H1 (cell line): ENCODE measurements at regions not wholly inside any gene's neighbourhood (a gene's known extent, or its start where the extent isn't known, plus 50 kb on each side); places are given as distances from the start of the nearest gene placed in this dataset.

Source experiments
- CTCF ChIA-PET: fragments of 300-600 bp; sonication (Branson Sonifier 250); formaldehyde crosslinking; loops from one replicate; lab custom pipeline; 2021; ENCODE audit not compliant: partially characterized antibody; lab: Charles Lee
- POLR2A ChIA-PET: fragments of 300-600 bp; sonication (Branson Sonifier 250); formaldehyde crosslinking; loops from one replicate; lab custom pipeline; 2021; ENCODE audit warnings: inconsistent platforms; ENCODE audit not compliant: partially characterized antibody; lab: Charles Lee
- DNase-seq, 2 experiments: peaks; one replicate each; pipeline versions ENCODE4 v3.0.0 to v3.0.0-alpha.2; 2010 to 2022; ENCODE audit warnings: low spot score in 2 of 2, low read depth in 1 of 2, mixed read lengths in 1 of 2
- FAIRE-seq: peaks from 2 replicates; lab custom pipeline; 2011; peaks lifted over from hg19 to GRCh38; lab: Jason Lieb, UNC
- H2AFZ ChIP-seq: 2 replicates; pipeline ENCODE4 v1.8.1; 2012; ENCODE audit warnings: low read length, inconsistent platforms
- H2AK5ac ChIP-seq: 2 replicates; pipeline ENCODE4 v1.6.1; 2013; ENCODE audit warnings: low read depth, low read length
- H2BK120ac ChIP-seq: replicated peaks from 2 replicates; pipeline ENCODE3; 2013; ENCODE audit warnings: low read depth, low read length, inconsistent platforms
- H2BK12ac ChIP-seq: 2 replicates; pipeline ENCODE4 v1.6.1; 2013; ENCODE audit warnings: low read depth, low read length
- H2BK15ac ChIP-seq: 2 replicates; pipeline ENCODE4 v1.6.1; 2013; ENCODE audit warnings: low read length
- H2BK20ac ChIP-seq: 2 replicates; pipeline ENCODE4 v1.6.1; 2013; ENCODE audit warnings: low read length
- H2BK5ac ChIP-seq: 2 replicates; pipeline ENCODE4 v1.6.1; 2013; ENCODE audit warnings: low read depth, low read length
- H3K14ac ChIP-seq: 2 replicates; pipeline ENCODE4 v1.6.1; 2013; ENCODE audit warnings: inconsistent platforms; ENCODE audit not compliant: insufficient read length
- H3K18ac ChIP-seq: 2 replicates; pipeline ENCODE4 v1.6.1; 2013; ENCODE audit warnings: low read length; ENCODE audit errors: extremely low read depth
- H3K23ac ChIP-seq: 2 replicates; pipeline ENCODE4 v1.6.1; 2013; ENCODE audit warnings: inconsistent platforms; ENCODE audit not compliant: insufficient read length
- H3K23me2 ChIP-seq: 2 replicates; pipeline ENCODE4 v1.6.1; 2013; ENCODE audit warnings: low read depth, low read length
- H3K27ac ChIP-seq: 2 replicates; pipeline ENCODE4 v1.6.1; 2011; ENCODE audit warnings: low read depth, low read length, inconsistent platforms
- H3K27me3 ChIP-seq, 4 experiments: replicated peaks in 1 of 4; 1 replicate in 1 of 4; 2 replicates in 3 of 4; pipeline versions ENCODE4 v1.6.1 to v1.8.1; 2011 to 2013; ENCODE audit warnings: low read length in 3 of 4, mild to moderate bottlenecking in 3 of 4, inconsistent platforms in 2 of 4, mixed read lengths in 2 of 4, moderate library complexity in 1 of 4; ENCODE audit not compliant: control insufficient read depth in 3 of 4, insufficient read depth in 3 of 4; ENCODE audit errors: extremely low read depth in 1 of 4
- H3K36me3 ChIP-seq, 4 experiments: 2 replicates each; pipeline versions ENCODE4 v1.6.1 to v1.8.1; 2011 to 2013; ENCODE audit warnings: mild to moderate bottlenecking in 4 of 4, low read length in 3 of 4, moderate library complexity in 2 of 4, control low read depth in 1 of 4, inconsistent platforms in 1 of 4; ENCODE audit not compliant: insufficient read depth in 4 of 4, control insufficient read depth in 2 of 4
- H3K4ac ChIP-seq: replicated peaks from 2 replicates; pipeline ENCODE3; 2013; ENCODE audit warnings: low read length, low read depth, mixed read lengths, inconsistent platforms; ENCODE audit not compliant: insufficient read length
- H3K4me1 ChIP-seq, 4 experiments: replicated peaks in 1 of 4; 1 replicate in 1 of 4; 2 replicates in 3 of 4; pipeline versions ENCODE4 v1.6.1 to v1.8.1; 2011 to 2013; ENCODE audit warnings: low read length in 3 of 4, inconsistent platforms in 2 of 4, mixed read lengths in 1 of 4; ENCODE audit not compliant: insufficient read depth in 4 of 4, control insufficient read depth in 3 of 4
- H3K4me2 ChIP-seq, 2 experiments: 2 replicates each; pipeline versions ENCODE4 v1.6.1 to v1.8.1; 2011 to 2013; ENCODE audit warnings: low read depth in 2 of 2, low read length in 2 of 2, control low read depth in 1 of 2, inconsistent platforms in 1 of 2, mild to moderate bottlenecking in 1 of 2; ENCODE audit not compliant: insufficient read depth in 1 of 2
- H3K4me3 ChIP-seq, 4 experiments: fragments of 200-600, 300-600 bp in 1 of 4; sonication (generic), shearing (Covaris generic), sonication (Bioruptor Twin) in 1 of 4; 2 replicates each; pipeline versions ENCODE4 v1.5.1 to v1.8.1; 2011 to 2016; ENCODE audit warnings: low read length in 4 of 4, low read depth in 3 of 4, control low read depth in 2 of 4, inconsistent platforms in 2 of 4, mild to moderate bottlenecking in 2 of 4, mixed read lengths in 1 of 4, moderate library complexity in 1 of 4; ENCODE audit not compliant: insufficient read depth in 2 of 4; ENCODE audit errors: extremely low read depth in 1 of 4
- H3K56ac ChIP-seq: replicated peaks from 2 replicates; pipeline ENCODE3; 2013; ENCODE audit warnings: low read depth, mild to moderate bottlenecking, mixed read lengths, low read length, inconsistent platforms; ENCODE audit not compliant: insufficient read length
- H3K79me1 ChIP-seq: 2 replicates; pipeline ENCODE4 v1.6.1; 2013; ENCODE audit warnings: low read depth, low read length, control low read depth
- H3K79me2 ChIP-seq, 2 experiments: 2 replicates each; pipeline versions ENCODE4 v1.6.1 to v1.8.1; 2012 to 2013; ENCODE audit warnings: low read length in 2 of 2, mild to moderate bottlenecking in 2 of 2, inconsistent platforms in 1 of 2; ENCODE audit not compliant: insufficient read depth in 2 of 2, control insufficient read depth in 1 of 2
- H3K9ac ChIP-seq, 4 experiments: replicated peaks in 1 of 4; 1 replicate in 1 of 4; 2 replicates in 3 of 4; pipeline versions ENCODE4 v1.6.1 to v1.8.1; 2011 to 2013; ENCODE audit warnings: low read depth in 3 of 4, low read length in 3 of 4, control low read depth in 2 of 4, mild to moderate bottlenecking in 2 of 4, moderate library complexity in 2 of 4, inconsistent platforms in 1 of 4; ENCODE audit errors: extremely low read depth in 1 of 4
- H3K9me3 ChIP-seq, 2 experiments: 2 replicates each; pipeline versions ENCODE4 v1.6.1 to v1.8.1; 2012 to 2013; ENCODE audit warnings: mild to moderate bottlenecking in 2 of 2, moderate library complexity in 2 of 2, control low read depth in 1 of 2, inconsistent platforms in 1 of 2, low read depth in 1 of 2, low read length in 1 of 2, mixed read lengths in 1 of 2; ENCODE audit not compliant: insufficient read depth in 2 of 2
- H4K20me1 ChIP-seq, 2 experiments: replicated peaks in 1 of 2; 2 replicates each; pipeline versions ENCODE3 to v1.8.1; 2011 to 2013; ENCODE audit warnings: inconsistent platforms in 2 of 2, low read length in 2 of 2, mild to moderate bottlenecking in 1 of 2; ENCODE audit not compliant: insufficient read depth in 2 of 2, control insufficient read depth in 1 of 2
- H4K5ac ChIP-seq: 2 replicates; pipeline ENCODE4 v1.6.1; 2013; ENCODE audit warnings: low read length, low read depth, mixed read lengths, inconsistent platforms; ENCODE audit not compliant: insufficient read length
- H4K8ac ChIP-seq: 2 replicates; pipeline ENCODE4 v1.8.0; 2013; ENCODE audit warnings: mild to moderate bottlenecking, moderate library complexity, low read length, inconsistent platforms; ENCODE audit not compliant: insufficient read depth; ENCODE audit errors: extremely low read depth
- H4K91ac ChIP-seq: replicated peaks from 2 replicates; pipeline ENCODE3; 2013; ENCODE audit warnings: low read length, mixed read lengths, inconsistent platforms; ENCODE audit not compliant: insufficient read length
- ASH2L ChIP-seq: fragments of 200-600, 300-600 bp; sonication (generic); IDR thresholded peaks from one replicate; pipeline ENCODE4 v1.7.1; 2017; ENCODE audit warnings: low read length
- BRCA1 ChIP-seq: IDR thresholded peaks from 2 replicates; pipeline ENCODE4 v1.6.1; 2012; ENCODE audit warnings: low read depth, low read length, improper control_type of control experiment
- CHD2 ChIP-seq: IDR thresholded peaks from 2 replicates; pipeline ENCODE4 v1.6.1; 2012; ENCODE audit warnings: low read length, improper control_type of control experiment
- CREB1 ChIP-seq: IDR thresholded peaks from 2 replicates; pipeline ENCODE4 v1.6.1; 2012; ENCODE audit warnings: inconsistent platforms
- EP300 ChIP-seq, 2 experiments: IDR thresholded peaks; 1 replicate in 1 of 2; 2 replicates in 1 of 2; pipeline ENCODE4 v1.6.1; 2011 to 2012; ENCODE audit warnings: low read depth in 2 of 2, low read length in 2 of 2, mild to moderate bottlenecking in 2 of 2, borderline replicate concordance in 1 of 2, inconsistent platforms in 1 of 2, moderate library complexity in 1 of 2
- HDAC6 ChIP-seq: IDR thresholded peaks from one replicate; pipeline ENCODE4 v1.7.1; 2012; ENCODE audit warnings: low read depth, mild to moderate bottlenecking, inconsistent platforms, low read length, moderate library complexity
- KDM1A ChIP-seq: fragments of 200-600, 300-600 bp; sonication (generic); IDR thresholded peaks from 2 replicates; pipeline ENCODE4 v1.7.1; 2016; ENCODE audit warnings: mild to moderate bottlenecking, low read length, borderline replicate concordance
- KDM5A ChIP-seq: fragments of 200-600 bp; IDR thresholded peaks from 2 replicates; pipeline ENCODE4 v1.7.1; 2012; ENCODE audit warnings: mild to moderate bottlenecking, low read length, inconsistent platforms, mixed read lengths
- PHF8 ChIP-seq: fragments of 200-600 bp; sonication (generic); conservative IDR thresholded peaks from 2 replicates; pipeline ENCODE4 v1.7.1; 2012; ENCODE audit warnings: low read depth, mild to moderate bottlenecking, inconsistent platforms, low read length, moderate library complexity
- POLR2A ChIP-seq, 2 experiments: IDR thresholded peaks; 1 replicate in 1 of 2; 2 replicates in 1 of 2; pipeline ENCODE4 v1.6.1; 2011; ENCODE audit warnings: low read depth in 2 of 2, low read length in 2 of 2, mild to moderate bottlenecking in 2 of 2; ENCODE audit errors: control extremely low read depth in 1 of 2
- POLR2AphosphoS5 ChIP-seq: IDR thresholded peaks from 2 replicates; pipeline ENCODE4 v1.6.1; 2011; ENCODE audit warnings: low read depth, low read length
- RFX5 ChIP-seq: IDR thresholded peaks from 2 replicates; pipeline ENCODE4 v1.6.1; 2011; ENCODE audit warnings: low read depth, low read length, improper control_type of control experiment, borderline replicate concordance
- RXRA ChIP-seq: IDR thresholded peaks from 2 replicates; pipeline ENCODE4 v1.6.1; 2011; ENCODE audit warnings: low read depth, mild to moderate bottlenecking, low read length, moderate library complexity; ENCODE audit not compliant: insufficient read depth
- SUZ12 ChIP-seq: fragments of 200-600 bp; sonication (generic); IDR thresholded peaks from 2 replicates; pipeline ENCODE4 v1.6.1; 2012; ENCODE audit warnings: mild to moderate bottlenecking, inconsistent platforms, low read length, moderate library complexity, mixed read lengths
- YY1 ChIP-seq: IDR thresholded peaks from 2 replicates; pipeline ENCODE4 v1.6.1; 2011; ENCODE audit warnings: low read depth, mild to moderate bottlenecking, low read length
- WGBS, 2 experiments: shearing (Covaris generic) in 1 of 2; methylation state at CpG; one replicate each; pipeline versions ENCODE4 v1.1.6 to v1.1.7; 2013 to 2015; ENCODE audit warnings: low lambda C conversion rate in 2 of 2, mixed read lengths in 2 of 2, inconsistent platforms in 1 of 2, low coverage in 1 of 2, missing lambda C conversion rate in 1 of 2; ENCODE audit not compliant: insufficient replicate concordance in 2 of 2, insufficient coverage in 1 of 2, insufficient read length in 1 of 2; ENCODE audit errors: extremely low coverage in 1 of 2, missing lambda C conversion rate in 1 of 2; 5-methylcytosine and 5-hydroxymethylcytosine counted together
- TF ChIP-seq, protein P1 (sequence below): IDR thresholded peaks from 2 replicates; pipeline ENCODE4 v1.6.1; 2012; ENCODE audit warnings: inconsistent platforms

DNA sequence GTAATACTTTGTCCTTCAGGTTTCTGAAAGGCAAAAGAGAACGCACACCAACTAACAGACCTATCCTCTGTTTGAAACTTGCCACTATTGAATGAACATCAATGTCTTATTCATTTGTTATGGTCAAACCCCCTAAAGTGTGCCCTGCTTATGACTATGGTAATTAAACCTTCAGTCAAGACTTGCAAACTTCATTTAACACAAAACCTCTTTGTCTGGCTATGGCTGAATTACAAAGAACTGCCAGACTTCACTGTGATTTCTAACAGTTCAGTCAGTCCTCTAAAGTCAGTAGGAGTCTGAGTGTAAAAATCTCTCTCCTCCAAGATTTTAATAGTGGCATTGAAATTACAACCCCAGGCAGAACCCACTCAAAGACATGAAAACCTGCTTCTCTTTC, 702.5 kb upstream of the LRRN3 start:
- 80% methylated on average over 1 of the region's 1 CpG; no CpG with 5 or more reads in 1 of the 2 experiments for WGBS, 2 experiments
- POLR2A ChIA-PET = no interaction called here
- DNase-seq = no peak

More for the DNA sequence above, 702.5 kb upstream of the LRRN3 start:
- Histone ChIP-seq H2BK15ac (no peak overlapping the region), H3K9me3 (no peaks in the 10 kb centered on the region), H2BK120ac (no peak overlapping the region), H3K23me2 (no peaks in the 10 kb centered on the region), H3K56ac (no peak overlapping the region), H2AFZ (no peak overlapping the region), H3K18ac (no peak overlapping the region), H2BK12ac (no peak overlapping the region), H3K14ac (no peak overlapping the region), H3K79me2 (no peaks in the 10 kb centered on the region), H4K91ac (no peak overlapping the region), H3K4ac (no peak overlapping the region), H3K27me3 (no peaks in the 10 kb centered on the region; a peak in 1 of 7 replicates), H3K4me2 (no peak overlapping the region), H4K8ac (no peak overlapping the region), H3K23ac (no peak overlapping the region), H2AK5ac (no peak overlapping the region), H3K27ac (no peak overlapping the region), H2BK5ac (no peak overlapping the region), H2BK20ac (no peak overlapping the region), H3K4me1 (peaks cover 0 to 6% (median 3%) of the 10 kb centered on the region in 4 experiments; a peak in 5 of 7 replicates), H4K20me1 (no peaks in the 10 kb centered on the region), H3K9ac (no peak overlapping the region), H4K5ac (no peak overlapping the region), H3K36me3 (no peaks in the 10 kb centered on the region), H3K79me1 (no peaks in the 10 kb centered on the region), H3K4me3 (no peak overlapping the region)
- TF ChIP-seq KDM5A (no peak), BRCA1 (no peak), CREB1 (no peak), PHF8 (no peak), RXRA (no peak), ASH2L (no peak), POLR2AphosphoS5 (no peak), YY1 (no peak), SUZ12 (no peak), RFX5 (no peak), POLR2A (IDR thresholded peaks at IDR 0.05; ENCODE audit: control extremely low read depth in 1 of 2, low read depth in 2 of 2, low read length in 2 of 2) (no peak), KDM1A (no peak), EP300 (IDR thresholded peaks at IDR 0.05; ENCODE audit: borderline replicate concordance in 1 of 2, low read depth in 2 of 2, low read length in 2 of 2) (no peak), HDAC6 (no peak), CHD2 (no peak)
- TF ChIP-seq, protein P1, sequence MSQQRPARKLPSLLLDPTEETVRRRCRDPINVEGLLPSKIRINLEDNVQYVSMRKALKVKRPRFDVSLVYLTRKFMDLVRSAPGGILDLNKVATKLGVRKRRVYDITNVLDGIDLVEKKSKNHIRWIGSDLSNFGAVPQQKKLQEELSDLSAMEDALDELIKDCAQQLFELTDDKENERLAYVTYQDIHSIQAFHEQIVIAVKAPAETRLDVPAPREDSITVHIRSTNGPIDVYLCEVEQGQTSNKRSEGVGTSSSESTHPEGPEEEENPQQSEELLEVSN = no peak
- no peak for FAIRE-seq
- CTCF ChIA-PET = no interaction called here
